ENCODE measurements at regions not wholly inside any gene's neighbourhood (a gene's known extent, or its start where the extent isn't known, plus 50 kb on each side); places are given as distances from the start of the nearest gene placed in this dataset.

GRCh38 chr22:22111983-22112382, 129.4 kb upstream of the TOP3B start:
- H3K36me3 ChIP-seq (ENCODE audit: control insufficient read depth, insufficient read depth, low read length) = no peaks in the 10 kb centered on the region
- H3K27ac ChIP-seq (ENCODE audit: insufficient read depth, low read depth, low read length, poor library complexity, severe bottlenecking) = no peak overlapping the region
- H3K4me1 ChIP-seq (ENCODE audit: control insufficient read depth, insufficient read depth, low read length) = no peaks in the 10 kb centered on the region
- H3K27me3 ChIP-seq (ENCODE audit: control insufficient read depth, insufficient read depth, low read length, poor library complexity, severe bottlenecking) = peaks cover 22% of the 10 kb centered on the region
- no peak overlapping the region for H3K4me3 ChIP-seq (ENCODE audit: insufficient read depth, low read depth, low read length)
- H3K9me3 ChIP-seq (ENCODE audit: control insufficient read depth, low read length) = no peaks in the 10 kb centered on the region
- 86 to 97% methylated on average over 2 of the region's 2 CpGs for WGBS, 2 experiments

- peaks cover 22% of the 10 kb centered on the region for H3K27me3 ChIP-seq (ENCODE audit: control insufficient read depth, insufficient read depth, low read length, poor library complexity, severe bottlenecking)
- no peaks in the 10 kb centered on the region for H3K36me3 ChIP-seq (ENCODE audit: control insufficient read depth, insufficient read depth, low read length)
- no peak overlapping the region for H3K4me3 ChIP-seq (ENCODE audit: insufficient read depth, low read depth, low read length)
- H3K4me1 ChIP-seq (ENCODE audit: control insufficient read depth, insufficient read depth, low read length) = no peaks in the 10 kb centered on the region
- H3K9me3 ChIP-seq (ENCODE audit: control insufficient read depth, low read length) = no peaks in the 10 kb centered on the region
- no peak overlapping the region for H3K27ac ChIP-seq (ENCODE audit: insufficient read depth, low read depth, low read length, poor library complexity, severe bottlenecking)
- WGBS, 2 experiments = 57 to 61% methylated on average over 4 of the region's 4 CpGs
These were observed 128.7 kb upstream of the TOP3B start for GRCh38 chr22:22111267-22111751.

- Histone ChIP-seq H3K9me3 (ENCODE audit: control insufficient read depth, low read length) (no peaks in the 10 kb centered on the region), H3K4me3 (ENCODE audit: insufficient read depth, low read depth, low read length) (no peak overlapping the region), H3K4me1 (ENCODE audit: control insufficient read depth, insufficient read depth, low read length) (no peaks in the 10 kb centered on the region), H3K27ac (ENCODE audit: insufficient read depth, low read depth, low read length, poor library complexity, severe bottlenecking) (no peak overlapping the region), H3K27me3 (ENCODE audit: control insufficient read depth, insufficient read depth, low read length, poor library complexity, severe bottlenecking) (peaks cover 22% of the 10 kb centered on the region), H3K36me3 (ENCODE audit: control insufficient read depth, insufficient read depth, low read length) (no peaks in the 10 kb centered on the region)
- WGBS, 2 experiments = 73 to 76% methylated on average over 7 of the region's 7 CpGs
These were observed 128.1 kb upstream of the TOP3B start for GRCh38 chr22:22110548-22111266.

GRCh38 chr22:22109693-22110466, 127.3 kb upstream of the TOP3B start:
- Histone ChIP-seq H3K9me3 (ENCODE audit: control insufficient read depth, low read length) (no peaks in the 10 kb centered on the region), H3K36me3 (ENCODE audit: control insufficient read depth, insufficient read depth, low read length) (no peaks in the 10 kb centered on the region), H3K4me1 (ENCODE audit: control insufficient read depth, insufficient read depth, low read length) (no peaks in the 10 kb centered on the region), H3K27ac (ENCODE audit: insufficient read depth, low read depth, low read length, poor library complexity, severe bottlenecking) (no peak overlapping the region), H3K27me3 (ENCODE audit: control insufficient read depth, insufficient read depth, low read length, poor library complexity, severe bottlenecking) (peaks cover 26% of the 10 kb centered on the region), H3K4me3 (ENCODE audit: insufficient read depth, low read depth, low read length) (no peak overlapping the region)
- WGBS, 2 experiments = 97% methylated on average over 4 of the region's 4 CpGs

- Histone ChIP-seq H3K27me3 (ENCODE audit: control insufficient read depth, insufficient read depth, low read length, poor library complexity, severe bottlenecking) (peaks cover 26% of the 10 kb centered on the region), H3K4me1 (ENCODE audit: control insufficient read depth, insufficient read depth, low read length) (no peaks in the 10 kb centered on the region), H3K36me3 (ENCODE audit: control insufficient read depth, insufficient read depth, low read length) (no peaks in the 10 kb centered on the region), H3K9me3 (ENCODE audit: control insufficient read depth, low read length) (no peaks in the 10 kb centered on the region), H3K27ac (ENCODE audit: insufficient read depth, low read depth, low read length, poor library complexity, severe bottlenecking) (no peak overlapping the region), H3K4me3 (ENCODE audit: insufficient read depth, low read depth, low read length) (no peak overlapping the region)
These were observed 124.3 kb upstream of the TOP3B start for GRCh38 chr22:22106855-22107254.

- Histone ChIP-seq H3K27me3 (ENCODE audit: control insufficient read depth, insufficient read depth, low read length, poor library complexity, severe bottlenecking) (peaks cover 25% of the 10 kb centered on the region), H3K36me3 (ENCODE audit: control insufficient read depth, insufficient read depth, low read length) (no peaks in the 10 kb centered on the region), H3K9me3 (ENCODE audit: control insufficient read depth, low read length) (no peaks in the 10 kb centered on the region), H3K4me3 (ENCODE audit: insufficient read depth, low read depth, low read length) (no peak overlapping the region), H3K4me1 (ENCODE audit: control insufficient read depth, insufficient read depth, low read length) (no peaks in the 10 kb centered on the region), H3K27ac (ENCODE audit: insufficient read depth, low read depth, low read length, poor library complexity, severe bottlenecking) (no peak overlapping the region)
- WGBS, 2 experiments = 83% methylated on average over 2 of the region's 2 CpGs; no CpG with 5 or more reads in 1 of the 2 experiments
These were observed 122.8 kb upstream of the TOP3B start for GRCh38 chr22:22105364-22105763.

GRCh38 chr22:22103078-22103875, 120.7 kb upstream of the TOP3B start:
- H3K9me3 ChIP-seq (ENCODE audit: control insufficient read depth, low read length) = no peaks in the 10 kb centered on the region

GRCh38 chr22:22099833-22100812, 117.5 kb upstream of the TOP3B start:
- H3K4me3 ChIP-seq (ENCODE audit: insufficient read depth, low read depth, low read length) = no peak overlapping the region
- H3K27ac ChIP-seq (ENCODE audit: insufficient read depth, low read depth, low read length, poor library complexity, severe bottlenecking) = no peak overlapping the region
- H3K27me3 ChIP-seq (ENCODE audit: control insufficient read depth, insufficient read depth, low read length, poor library complexity, severe bottlenecking) = peaks cover 57% of the 10 kb centered on the region
- H3K4me1 ChIP-seq (ENCODE audit: control insufficient read depth, insufficient read depth, low read length) = no peaks in the 10 kb centered on the region
- 76 to 78% methylated on average over 11 of the region's 11 CpGs for WGBS, 2 experiments
- H3K36me3 ChIP-seq (ENCODE audit: control insufficient read depth, insufficient read depth, low read length) = no peaks in the 10 kb centered on the region
- no peaks in the 10 kb centered on the region for H3K9me3 ChIP-seq (ENCODE audit: control insufficient read depth, low read length)

More at GRCh38 chr22:22103078-22103875, 120.7 kb upstream of the TOP3B start:
- no peaks in the 10 kb centered on the region for H3K36me3 ChIP-seq (ENCODE audit: control insufficient read depth, insufficient read depth, low read length)
- 68 to 80% methylated on average over 8 of the region's 8 CpGs for WGBS, 2 experiments
- H3K27me3 ChIP-seq (ENCODE audit: control insufficient read depth, insufficient read depth, low read length, poor library complexity, severe bottlenecking) = peaks cover 34% of the 10 kb centered on the region
- H3K27ac ChIP-seq (ENCODE audit: insufficient read depth, low read depth, low read length, poor library complexity, severe bottlenecking) = no peak overlapping the region
- no peak overlapping the region for H3K4me3 ChIP-seq (ENCODE audit: insufficient read depth, low read depth, low read length)
- H3K4me1 ChIP-seq (ENCODE audit: control insufficient read depth, insufficient read depth, low read length) = no peaks in the 10 kb centered on the region

- Histone ChIP-seq H3K4me3 (ENCODE audit: insufficient read depth, low read depth, low read length) (no peak overlapping the region), H3K9me3 (ENCODE audit: control insufficient read depth, low read length) (no peaks in the 10 kb centered on the region), H3K36me3 (ENCODE audit: control insufficient read depth, insufficient read depth, low read length) (no peaks in the 10 kb centered on the region), H3K4me1 (ENCODE audit: control insufficient read depth, insufficient read depth, low read length) (no peaks in the 10 kb centered on the region), H3K27ac (ENCODE audit: insufficient read depth, low read depth, low read length, poor library complexity, severe bottlenecking) (no peak overlapping the region), H3K27me3 (ENCODE audit: control insufficient read depth, insufficient read depth, low read length, poor library complexity, severe bottlenecking) (peaks cover 62% of the 10 kb centered on the region)
- WGBS, 2 experiments = 83 to 90% methylated on average over 4 of the region's 5 CpGs
These were observed 116.6 kb upstream of the TOP3B start for GRCh38 chr22:22099194-22099486.
